ENCODE measurements at regions not wholly inside any gene's neighbourhood (a gene's known extent, or its start where the extent isn't known, plus 50 kb on each side); places are given as distances from the start of the nearest gene placed in this dataset.

DNA sequence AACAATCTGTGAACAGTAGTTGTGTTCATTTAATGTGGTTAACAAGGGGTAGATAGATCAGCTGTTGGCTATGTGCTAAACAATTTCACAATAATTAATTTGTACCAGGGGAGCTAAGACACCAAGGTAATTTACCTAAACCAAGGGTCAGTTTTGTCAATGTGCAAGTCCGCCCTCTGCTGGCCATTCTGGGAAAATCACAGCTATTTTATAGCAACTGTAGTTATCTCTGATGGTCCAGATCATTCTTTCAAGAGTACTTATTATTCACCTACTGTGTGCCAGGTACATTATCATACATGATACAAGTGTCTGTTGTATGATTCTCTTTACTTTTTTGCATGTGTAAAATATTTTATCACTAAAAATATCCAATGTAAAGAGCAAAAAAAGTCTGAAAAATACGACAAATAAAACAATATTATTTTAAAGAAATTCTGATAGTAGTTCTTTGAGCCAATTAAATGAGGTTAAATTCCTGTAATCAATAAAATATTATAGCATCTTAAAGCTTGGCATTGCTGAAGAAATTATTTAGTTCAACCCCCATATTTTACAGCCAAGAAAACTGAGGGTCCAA lies 312.3 kb upstream of the FAM78B start:
- Histone ChIP-seq H3K27me3 (ENCODE audit: control insufficient read depth, insufficient read depth, low read length) (no peaks in the 10 kb centered on the region), H3K4me3 (ENCODE audit: low read depth, low read length) (no peak overlapping the region), H3K36me3 (ENCODE audit: control insufficient read depth, insufficient read depth, low read length) (no peaks in the 10 kb centered on the region)
- ChIA-PET CTCF (interaction anchor here (0.6 to 4.8 kb wide), 14 partner anchors 9 to 768 kb away, joined by 3 to 103 read pairs (median 4); no protein-coding TSS in a partner anchor), POLR2A (no interaction called here)
- TF ChIP-seq, protein P1, sequence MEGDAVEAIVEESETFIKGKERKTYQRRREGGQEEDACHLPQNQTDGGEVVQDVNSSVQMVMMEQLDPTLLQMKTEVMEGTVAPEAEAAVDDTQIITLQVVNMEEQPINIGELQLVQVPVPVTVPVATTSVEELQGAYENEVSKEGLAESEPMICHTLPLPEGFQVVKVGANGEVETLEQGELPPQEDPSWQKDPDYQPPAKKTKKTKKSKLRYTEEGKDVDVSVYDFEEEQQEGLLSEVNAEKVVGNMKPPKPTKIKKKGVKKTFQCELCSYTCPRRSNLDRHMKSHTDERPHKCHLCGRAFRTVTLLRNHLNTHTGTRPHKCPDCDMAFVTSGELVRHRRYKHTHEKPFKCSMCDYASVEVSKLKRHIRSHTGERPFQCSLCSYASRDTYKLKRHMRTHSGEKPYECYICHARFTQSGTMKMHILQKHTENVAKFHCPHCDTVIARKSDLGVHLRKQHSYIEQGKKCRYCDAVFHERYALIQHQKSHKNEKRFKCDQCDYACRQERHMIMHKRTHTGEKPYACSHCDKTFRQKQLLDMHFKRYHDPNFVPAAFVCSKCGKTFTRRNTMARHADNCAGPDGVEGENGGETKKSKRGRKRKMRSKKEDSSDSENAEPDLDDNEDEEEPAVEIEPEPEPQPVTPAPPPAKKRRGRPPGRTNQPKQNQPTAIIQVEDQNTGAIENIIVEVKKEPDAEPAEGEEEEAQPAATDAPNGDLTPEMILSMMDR (IDR thresholded peaks at IDR 0.05; ENCODE audit: insufficient read depth, low read depth, low read length), result peak; percentile 75
- DNase-seq (ENCODE audit: low read depth), result no peak

DNA sequence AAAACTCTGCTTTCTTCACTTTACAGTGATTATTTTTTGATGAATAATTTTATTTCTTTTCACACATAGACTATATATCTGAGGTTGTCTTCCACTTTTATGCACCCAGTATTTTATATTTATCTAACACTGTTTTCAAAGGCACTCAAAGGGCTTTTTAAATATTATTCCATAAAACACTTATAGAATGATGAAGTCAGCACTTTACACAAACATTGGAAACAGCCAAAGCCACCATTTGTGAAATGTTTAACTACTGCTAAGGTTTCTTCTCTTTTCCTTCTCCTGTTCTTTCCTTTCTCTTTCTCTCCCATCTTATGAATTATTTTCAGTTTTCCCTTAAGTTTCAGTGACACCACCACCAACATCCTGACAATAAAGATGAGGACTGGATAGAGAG lies 317.7 kb upstream of the FAM78B start:
- no peak overlapping the region for H3K4me3 ChIP-seq (ENCODE audit: low read depth, low read length)
- CTCF ChIA-PET, result interaction anchor here (1.2 kb wide), 1 partner anchor 560 kb away, joined by 4 read pairs; no protein-coding TSS in a partner anchor
- H3K27me3 ChIP-seq (ENCODE audit: control insufficient read depth, insufficient read depth, low read length), result no peaks in the 10 kb centered on the region
- TF ChIP-seq, protein P1 (IDR thresholded peaks at IDR 0.05; ENCODE audit: insufficient read depth, low read depth, low read length), result no peak
- DNase-seq (ENCODE audit: low read depth), result no peak
- POLR2A ChIA-PET, result no interaction called here
- H3K36me3 ChIP-seq (ENCODE audit: control insufficient read depth, insufficient read depth, low read length), result no peaks in the 10 kb centered on the region

DNA sequence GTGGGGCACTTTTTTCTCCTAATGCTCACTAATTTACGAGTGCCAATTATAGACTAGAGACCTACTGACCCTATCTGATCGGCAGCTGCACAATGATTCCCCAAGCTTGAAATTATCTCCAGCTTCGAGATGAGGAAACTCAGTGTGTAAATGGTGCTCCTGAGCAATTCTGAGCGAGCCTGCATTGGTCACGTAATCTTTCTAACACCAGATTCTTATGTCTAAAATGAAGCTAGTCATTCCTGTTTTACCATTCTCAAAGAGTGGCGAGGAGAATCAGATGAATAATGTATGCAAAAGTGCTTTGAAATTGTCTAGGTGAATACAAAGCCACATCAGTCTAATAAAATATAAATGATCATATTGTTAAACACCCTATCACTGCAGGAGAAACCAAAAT lies 318.1 kb upstream of the FAM78B start:
- ChIA-PET POLR2A (no interaction called here), CTCF (interaction anchor here (1.2 kb wide), 1 partner anchor 560 kb away, joined by 4 read pairs; no protein-coding TSS in a partner anchor)
- DNase-seq (ENCODE audit: low read depth), result no peak
- Histone ChIP-seq H3K27me3 (ENCODE audit: control insufficient read depth, insufficient read depth, low read length) (no peaks in the 10 kb centered on the region), H3K36me3 (ENCODE audit: control insufficient read depth, insufficient read depth, low read length) (no peaks in the 10 kb centered on the region), H3K4me3 (ENCODE audit: low read depth, low read length) (no peak overlapping the region)
- TF ChIP-seq, protein P1 (IDR thresholded peaks at IDR 0.05; ENCODE audit: insufficient read depth, low read depth, low read length), result no peak

DNA sequence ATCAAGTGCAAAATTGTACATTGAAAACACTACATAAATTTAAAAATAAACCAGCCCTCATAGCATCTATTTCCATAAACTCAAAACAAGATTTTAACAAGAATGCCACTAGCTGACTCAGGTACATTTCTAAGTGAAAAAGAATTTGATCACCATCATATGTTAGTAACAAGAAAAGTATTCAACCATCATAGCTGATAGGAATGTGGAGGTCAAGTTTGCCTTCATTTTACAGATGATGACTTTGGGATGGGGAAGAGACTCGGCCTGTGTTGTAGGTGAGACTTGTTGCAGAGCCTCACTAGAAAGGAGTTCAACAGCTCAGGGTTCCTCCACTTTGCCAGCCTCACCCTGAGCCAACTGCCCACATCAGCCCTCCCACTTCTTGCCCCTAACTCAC lies 318.8 kb upstream of the FAM78B start:
- CTCF ChIA-PET, result interaction anchor here (1.2 kb wide), 1 partner anchor 561 kb away, joined by 4 read pairs; no protein-coding TSS in a partner anchor
- peak; percentile 11 for DNase-seq (ENCODE audit: low read depth)
- POLR2A ChIA-PET, result interaction anchor here (0.6 kb wide), 1 partner anchor 854 kb away, joined by 9 read pairs; no protein-coding TSS in a partner anchor
- TF ChIP-seq, protein P1 (IDR thresholded peaks at IDR 0.05; ENCODE audit: insufficient read depth, low read depth, low read length), result no peak
- H3K27me3 ChIP-seq (ENCODE audit: control insufficient read depth, insufficient read depth, low read length), result no peaks in the 10 kb centered on the region
- no peak overlapping the region for H3K4me3 ChIP-seq (ENCODE audit: low read depth, low read length)
- no peaks in the 10 kb centered on the region for H3K36me3 ChIP-seq (ENCODE audit: control insufficient read depth, insufficient read depth, low read length)

DNA sequence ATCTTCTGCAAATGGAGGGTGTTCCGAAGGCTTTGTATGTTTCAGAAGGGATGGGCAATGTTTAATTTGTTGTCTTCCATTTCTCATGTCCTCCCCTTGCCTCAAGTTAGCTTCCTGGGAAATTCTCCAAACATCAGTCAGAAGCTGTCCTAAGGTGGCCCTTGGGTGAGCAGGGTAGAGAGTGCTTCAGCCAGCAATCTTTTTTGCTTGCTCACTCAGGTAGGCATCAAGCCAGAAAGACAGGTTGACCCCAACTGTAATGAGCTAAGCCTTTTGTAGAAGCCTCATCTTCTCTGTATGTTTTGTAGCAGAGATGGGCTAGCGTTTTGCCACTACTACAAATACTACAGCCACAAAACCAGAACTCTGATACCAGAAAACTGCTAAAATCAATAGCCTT lies 321.5 kb upstream of the FAM78B start:
- Histone ChIP-seq H3K4me3 (ENCODE audit: low read depth, low read length) (no peak overlapping the region), H3K36me3 (ENCODE audit: control insufficient read depth, insufficient read depth, low read length) (no peaks in the 10 kb centered on the region), H3K27me3 (ENCODE audit: control insufficient read depth, insufficient read depth, low read length) (no peaks in the 10 kb centered on the region)
- TF ChIP-seq, protein P1 (IDR thresholded peaks at IDR 0.05; ENCODE audit: insufficient read depth, low read depth, low read length), result no peak
- ChIA-PET POLR2A (no interaction called here), CTCF (interaction anchor here (1.9 kb wide), 1 partner anchor 9 kb away, joined by 10 read pairs; no protein-coding TSS in a partner anchor)
- DNase-seq (ENCODE audit: low read depth), result no peak
